Kidney tubule cell (primary cell): ENCODE measurements at regions not wholly inside any gene's neighbourhood (a gene's known extent, or its start where the extent isn't known, plus 50 kb on each side); places are given as distances from the start of the nearest gene placed in this dataset.
"Not testable (repeated sequence)": the region's sequence is repeated elsewhere in the genome, so short reads cannot be mapped to it uniquely, and the experiment has no call there.

ENCODE experiments used
- DNase-seq: peaks from one replicate; pipeline ENCODE4 v3.0.0-alpha.2; 2018; ENCODE audit warnings: low spot score

GRCh38 chr2:171266102-171266501 is 105.4 kb upstream of the TLK1 start:
- no peak for DNase-seq

DNA sequence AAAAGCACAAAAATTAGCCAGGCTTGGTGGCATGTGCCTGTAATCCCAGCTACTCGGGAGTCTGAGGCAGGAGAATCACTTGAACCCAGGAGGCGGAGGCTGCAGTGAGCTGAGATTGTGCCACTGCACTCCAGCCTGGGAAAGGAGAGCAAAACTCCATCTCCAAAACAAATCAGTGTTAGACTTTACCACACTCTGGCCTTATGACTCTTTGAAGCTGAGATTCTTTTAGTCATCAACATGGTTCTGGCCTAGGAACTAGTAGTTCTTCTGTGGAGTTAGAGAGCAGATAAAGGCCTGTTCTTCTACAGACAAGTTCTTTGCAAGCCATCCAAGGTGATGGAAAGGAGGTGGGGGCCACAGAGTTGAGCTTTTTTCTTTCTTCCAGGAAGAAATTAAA is 100.8 kb upstream of the TLK1 start:
- DNase-seq, result not testable (repeated sequence)

GRCh38 chr2:171260471-171261424 is 100.1 kb upstream of the TLK1 start:
- DNase-seq, result no peak

GRCh38 chr2:171254666-171255065 is 94.0 kb upstream of the TLK1 start:
- no peak for DNase-seq

DNA sequence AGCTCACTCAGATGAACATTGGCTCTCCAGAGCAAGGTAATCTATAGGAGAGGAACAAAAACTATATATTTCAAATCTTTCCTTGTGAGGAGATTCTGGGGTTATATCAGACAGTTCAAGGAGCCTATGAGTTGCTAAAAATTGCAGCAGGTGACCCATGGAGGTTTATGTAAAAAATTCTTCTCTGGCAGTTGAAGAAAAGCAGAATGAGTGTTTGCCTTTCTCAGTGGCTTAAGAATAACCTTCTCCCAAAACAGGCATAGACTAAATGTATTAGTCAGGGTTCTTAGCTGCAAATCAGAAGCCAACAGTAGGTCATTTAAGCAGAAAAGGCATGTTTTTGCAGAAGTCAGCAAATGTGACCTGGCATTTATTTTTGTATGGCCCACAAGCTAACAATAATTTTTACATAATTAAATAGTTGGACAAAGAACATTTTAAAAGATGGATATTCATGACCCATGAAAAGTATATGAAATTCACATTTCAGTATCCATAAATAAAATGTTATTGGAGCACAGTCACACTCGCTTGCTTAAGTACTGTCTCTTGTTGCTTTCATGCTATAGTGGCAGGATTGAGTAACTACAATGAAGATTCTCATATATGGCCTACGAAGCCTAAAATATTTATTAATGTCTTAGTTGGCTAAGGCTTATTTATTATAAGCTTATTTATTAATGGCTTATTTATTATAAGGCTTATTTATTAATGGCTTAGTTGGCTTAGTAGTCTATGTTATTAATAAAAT is 93.4 kb upstream of the TLK1 start:
- DNase-seq, result no peak

DNA sequence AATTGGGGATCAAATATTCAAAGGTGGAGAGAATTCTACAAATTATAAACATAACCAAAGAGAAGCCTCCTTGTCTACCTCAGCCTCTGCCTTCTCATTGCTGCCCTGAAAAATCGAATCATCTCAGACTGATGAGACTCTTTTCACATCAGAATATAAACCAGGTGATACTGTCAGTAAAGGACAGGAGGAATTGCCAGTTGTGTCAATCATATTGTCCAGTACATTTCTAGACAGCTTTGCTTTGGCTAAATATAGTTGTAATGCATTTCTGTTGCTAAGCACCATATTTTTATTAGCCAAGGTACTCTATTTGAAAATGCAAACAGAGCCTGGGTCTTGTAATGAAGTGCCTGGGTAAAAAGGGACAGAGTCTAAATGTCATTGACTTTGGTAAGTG is 92.6 kb upstream of the TLK1 start:
- no peak for DNase-seq

DNA sequence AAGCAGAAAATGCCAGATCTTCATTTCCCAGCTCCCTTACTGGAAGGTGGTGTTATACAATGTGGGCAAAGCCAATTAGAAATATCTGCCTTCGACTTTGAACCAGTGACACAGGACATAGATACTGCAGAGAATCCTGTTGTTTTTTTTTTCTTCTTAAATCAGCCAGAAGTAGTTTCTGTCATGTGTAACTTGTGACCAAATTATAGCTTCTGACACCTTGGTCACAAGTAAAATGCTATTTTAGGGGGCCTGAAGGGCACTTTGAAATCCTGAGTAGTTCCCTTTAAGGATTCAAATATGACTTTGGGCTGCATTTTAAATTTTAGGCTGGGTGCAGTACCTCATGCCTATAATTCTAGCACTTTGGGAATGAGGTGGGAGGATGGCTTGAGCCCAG is 89.0 kb upstream of the TLK1 start:
- DNase-seq, result no peak

GRCh38 chr2:171247741-171248662 is 87.3 kb upstream of the TLK1 start:
- DNase-seq, result no peak

DNA sequence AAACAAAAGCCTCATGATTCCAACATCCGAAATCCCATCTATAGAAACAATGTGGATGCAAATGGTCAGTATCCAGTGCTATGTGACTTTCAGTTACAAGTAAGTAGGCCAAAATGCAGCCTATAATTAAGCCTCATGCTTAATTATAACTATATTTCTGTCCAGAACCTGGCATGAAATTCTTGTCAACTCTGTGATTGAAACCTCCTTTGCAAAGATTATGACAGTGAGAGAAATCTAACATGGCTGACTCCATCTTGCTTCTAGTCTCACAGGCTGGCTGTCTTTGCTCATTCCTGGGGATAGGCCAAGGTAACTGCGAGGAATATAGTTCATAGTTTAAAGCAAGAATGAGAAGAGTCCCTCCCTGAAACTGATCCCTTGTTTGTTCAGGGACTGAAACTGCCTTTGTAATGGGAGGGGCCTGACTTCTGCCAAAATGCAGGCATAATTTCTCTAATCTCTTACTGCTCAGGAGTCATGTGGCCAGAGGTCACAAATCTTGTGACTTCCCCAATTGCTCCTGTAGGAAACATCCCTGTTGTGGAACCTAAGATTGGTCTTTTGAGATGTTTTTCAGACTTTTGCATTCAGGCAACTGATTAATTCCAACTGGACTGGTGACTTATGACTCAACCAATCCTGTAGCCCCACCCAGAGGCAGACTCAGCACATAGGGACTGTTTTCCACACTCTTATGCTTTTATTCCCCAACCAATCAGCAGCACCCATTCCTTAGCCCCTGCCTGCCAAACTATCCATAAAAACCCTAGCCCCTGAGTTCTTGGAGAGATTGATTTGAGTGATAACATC is 84.5 kb upstream of the TLK1 start:
- peak; percentile 9 for DNase-seq

DNA sequence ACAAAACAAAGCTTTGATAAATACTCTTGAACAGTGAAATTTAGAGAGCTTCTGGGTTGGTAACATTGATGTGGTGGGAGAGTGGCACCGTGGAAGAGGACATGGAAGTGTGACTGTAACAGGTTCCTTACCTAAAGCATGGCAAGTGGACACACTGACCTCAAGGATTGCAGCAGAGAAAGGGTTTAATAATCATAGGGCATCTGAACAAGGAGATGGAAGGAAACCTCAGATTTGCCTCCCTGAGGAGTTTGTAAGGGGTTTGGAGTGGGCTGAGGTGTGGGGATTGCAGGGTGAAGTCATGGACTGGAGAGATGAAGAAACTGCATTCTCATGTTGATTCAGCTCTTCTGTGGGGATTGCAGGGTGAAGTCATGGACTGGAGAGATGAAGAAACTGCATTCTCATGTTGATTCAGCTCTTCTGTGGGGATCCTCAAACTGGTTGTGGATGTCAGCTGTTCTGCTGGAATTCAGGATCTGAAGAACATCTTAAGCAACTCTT is 83.8 kb upstream of the TLK1 start:
- DNase-seq, result no peak

DNA sequence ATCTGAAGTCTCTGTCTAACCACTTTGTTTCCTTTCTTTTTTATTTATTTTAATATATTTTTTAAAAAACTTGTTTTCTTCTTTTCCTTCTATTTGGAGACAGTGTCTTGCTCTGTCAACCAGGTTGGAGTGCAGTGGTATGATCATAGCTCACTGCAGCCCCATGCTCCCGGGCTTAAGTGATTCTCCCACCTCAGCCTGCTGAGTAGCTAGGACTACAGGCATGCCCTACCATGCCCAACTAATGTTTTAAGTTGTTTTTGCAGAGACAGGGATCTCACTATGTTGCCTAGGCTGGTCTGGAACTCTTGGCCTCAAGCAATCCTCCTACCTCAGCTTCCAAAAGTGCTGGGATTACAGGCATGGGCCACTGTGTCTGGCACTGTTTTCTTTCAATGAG is 81.1 kb upstream of the TLK1 start:
- DNase-seq, result no peak

- DNase-seq, result no peak
These were observed 78.3 kb upstream of the TLK1 start for GRCh38 chr2:171238946-171239345.

DNA sequence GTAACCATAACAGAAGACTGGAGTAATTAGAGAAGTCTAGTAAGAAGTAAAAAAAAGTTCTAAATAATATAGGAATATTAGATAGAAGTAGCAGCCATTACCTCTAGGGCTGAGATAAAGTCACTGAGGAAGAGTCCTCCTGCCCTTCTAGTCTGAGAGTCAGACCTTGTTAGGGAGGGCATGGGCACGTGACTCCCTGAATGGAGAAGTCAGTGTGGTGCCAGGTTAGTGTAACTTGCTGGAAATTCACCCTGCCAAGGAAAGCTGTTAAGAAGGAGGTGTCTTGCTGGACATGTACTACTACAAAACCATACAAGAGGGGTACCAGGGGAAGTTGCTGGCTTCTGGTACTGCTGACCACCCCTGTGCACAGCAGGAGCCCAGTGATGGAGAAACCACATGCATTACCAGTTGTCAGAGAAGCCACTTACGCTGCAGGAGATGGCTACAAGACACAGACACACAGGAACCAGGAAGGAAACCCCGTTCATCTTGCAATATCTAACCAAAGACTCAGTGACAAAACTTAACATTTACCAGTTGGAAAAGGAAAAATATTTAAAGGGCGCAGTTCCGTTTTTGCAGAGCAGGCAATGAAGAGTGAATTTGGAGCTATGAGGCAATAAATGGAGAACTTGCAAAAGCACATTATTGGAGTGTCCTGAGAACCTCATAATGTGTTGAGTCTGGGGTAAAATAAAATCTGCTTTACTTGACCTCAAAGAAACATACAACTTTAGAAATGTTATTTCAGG is 77.2 kb upstream of the TLK1 start:
- no peak for DNase-seq

DNA sequence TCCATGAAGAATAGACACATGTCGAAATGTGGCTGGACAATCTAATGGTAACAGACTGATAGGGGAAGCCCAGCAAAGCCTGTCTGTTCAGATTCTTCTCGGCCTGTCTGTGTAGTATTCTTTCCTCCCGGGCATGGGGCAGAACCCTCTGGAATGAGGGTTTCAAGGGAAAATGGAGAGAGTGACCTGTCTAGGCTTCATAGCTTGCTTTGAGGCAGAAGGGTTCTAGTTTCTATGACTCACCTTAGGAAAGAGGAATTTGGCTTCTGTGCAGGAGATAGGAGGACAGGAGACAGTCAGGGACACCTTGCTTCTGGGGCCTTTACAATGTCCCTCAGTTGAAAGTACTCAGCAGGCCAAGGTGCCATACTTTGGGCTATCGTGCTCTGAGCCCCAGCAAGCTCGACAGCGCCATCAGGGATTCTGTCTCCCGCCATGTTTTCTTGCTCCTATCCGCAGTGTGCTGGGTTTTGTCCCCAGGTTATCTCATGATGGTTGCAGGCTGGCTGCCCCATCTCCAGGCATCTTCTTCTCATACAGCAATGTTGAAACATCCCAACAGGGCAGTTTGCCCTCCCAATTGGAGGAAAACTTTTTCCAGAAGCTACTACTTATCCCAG is 74.7 kb upstream of the TLK1 start:
- no peak for DNase-seq

DNA sequence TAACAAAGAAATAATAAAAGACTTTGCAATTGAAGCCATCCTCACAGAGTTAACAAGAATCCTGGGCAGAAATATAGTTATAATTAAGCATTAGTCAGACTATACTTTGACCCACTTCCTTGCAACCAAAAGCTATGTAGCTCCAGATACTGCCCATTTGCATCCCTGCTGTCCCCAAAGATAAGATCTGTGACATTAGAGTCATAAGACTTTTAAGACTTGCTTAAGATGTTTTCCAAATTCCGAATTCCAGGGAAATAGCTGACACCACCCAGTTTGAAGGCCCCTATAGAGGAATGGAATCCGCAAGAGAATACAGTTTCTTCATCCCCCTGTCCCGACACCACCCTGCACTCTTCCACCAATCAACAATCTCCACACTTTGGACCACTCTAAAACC is 69.5 kb upstream of the TLK1 start:
- no peak for DNase-seq

GRCh38 chr2:171228826-171229225 is 68.1 kb upstream of the TLK1 start:
- no peak for DNase-seq

DNA sequence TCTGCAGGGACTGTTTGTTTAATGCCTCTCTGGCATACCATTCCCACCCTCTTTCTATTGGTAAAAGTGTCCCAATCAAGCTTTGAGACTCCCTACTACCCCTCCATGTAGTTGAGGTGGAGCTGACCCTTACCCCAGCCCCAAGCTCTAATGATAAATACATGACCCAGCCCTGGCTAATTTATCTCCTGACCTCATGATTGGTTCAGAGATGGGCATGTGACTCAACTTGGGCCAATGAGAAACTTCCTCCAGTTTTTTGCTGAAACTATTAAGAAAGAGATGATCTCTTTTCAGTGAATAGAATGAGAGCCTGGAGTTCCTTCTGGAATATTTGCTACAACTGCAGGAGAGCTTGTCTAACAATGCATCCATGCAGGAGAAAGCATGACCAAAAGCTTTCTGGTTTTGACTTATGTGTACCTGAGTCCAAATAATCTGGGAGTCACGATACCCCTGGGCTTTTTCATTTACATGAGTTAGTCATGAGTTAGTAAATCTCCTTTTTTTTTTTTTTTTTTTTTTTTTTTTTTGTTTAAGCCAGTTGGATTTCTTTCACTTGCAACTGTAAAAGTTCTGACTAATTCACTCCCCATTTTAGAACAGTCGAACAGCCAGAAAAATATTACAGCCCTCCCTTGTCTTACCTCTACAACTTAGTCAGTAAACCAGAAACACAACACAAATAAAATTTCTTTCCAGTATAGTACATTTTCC is 66.5 kb upstream of the TLK1 start:
- no peak for DNase-seq

GRCh38 chr2:171226461-171226860 is 65.8 kb upstream of the TLK1 start:
- DNase-seq, result no peak

DNA sequence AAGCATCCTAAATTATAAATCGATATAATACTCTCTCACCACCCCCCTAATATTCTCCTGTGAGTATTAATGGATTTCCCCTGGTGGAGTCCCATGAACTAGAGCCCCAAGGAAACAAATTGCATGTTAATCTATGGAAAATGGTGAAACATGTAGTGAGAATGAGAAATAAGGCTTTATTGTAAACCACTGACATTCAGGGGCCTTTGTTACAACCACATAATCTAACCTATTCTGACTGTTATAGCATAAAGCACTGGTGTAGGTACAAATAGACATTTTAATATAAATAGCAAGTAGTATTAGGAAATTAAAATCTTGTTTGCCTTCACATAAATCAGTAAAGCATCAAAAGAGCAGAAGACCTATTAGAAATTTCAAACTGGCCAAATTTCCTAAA is 65.3 kb upstream of the TLK1 start:
- no peak for DNase-seq
